HepG2 (cell line): ENCODE measurements at regions not wholly inside any gene's neighbourhood (a gene's known extent, or its start where the extent isn't known, plus 50 kb on each side); places are given as distances from the start of the nearest gene placed in this dataset.

Source experiments
- CEBPG ChIP-seq: IDR thresholded peaks from 2 replicates; pipeline ENCODE4 v1.6.1; 2016
- KLF16 ChIP-seq, 2 experiments: sonication (generic) in 1 of 2; formaldehyde crosslinking in 1 of 2; IDR thresholded peaks; 2 replicates each; pipeline versions ENCODE4 v1.6.1 to v1.8.0; 2016 to 2023; ENCODE audit warnings: missing genetic modification reagents in 2 of 2, missing compliant biosample characterization in 1 of 2
- KLF6 ChIP-seq: IDR thresholded peaks from 2 replicates; pipeline ENCODE4 v1.8.0; 2016; ENCODE audit warnings: missing biosample characterization, missing genetic modification reagents
- NR2F6 ChIP-seq, 2 experiments: IDR thresholded peaks; 2 replicates each; pipeline ENCODE4 v1.6.1; 2016; ENCODE audit warnings: antibody characterized with exemption in 1 of 2, mild to moderate bottlenecking in 1 of 2
- SAP130 ChIP-seq: IDR thresholded peaks from 2 replicates; pipeline ENCODE4 v1.6.1; 2016; ENCODE audit warnings: low read depth
- SOX13 ChIP-seq, 3 experiments: fragments of 450-650 bp in 1 of 3; sonication (generic) in 1 of 3; formaldehyde crosslinking in 1 of 3; IDR thresholded peaks in 2 of 3; conservative IDR thresholded peaks in 1 of 3; 2 replicates each; pipeline versions ENCODE4 v1.5.0 to v1.6.1; 2016 to 2020; ENCODE audit warnings: antibody characterized with exemption in 1 of 3, mild to moderate bottlenecking in 1 of 3, missing compliant biosample characterization in 1 of 3, missing genetic modification reagents in 1 of 3, moderate library complexity in 1 of 3
- ZNF12 ChIP-seq: sonication (generic); formaldehyde crosslinking; IDR thresholded peaks from 2 replicates; pipeline ENCODE4 v1.5.0; 2020; ENCODE audit warnings: missing genetic modification reagents
- ZNF430 ChIP-seq: sonication (generic); formaldehyde crosslinking; IDR thresholded peaks from 2 replicates; pipeline ENCODE4 v1.9.0; 2021; ENCODE audit warnings: mild to moderate bottlenecking, missing genetic modification reagents
- ZNF749 ChIP-seq: sonication (generic); formaldehyde crosslinking; IDR thresholded peaks from 2 replicates; pipeline ENCODE4 v1.8.0; 2022; ENCODE audit warnings: mild to moderate bottlenecking, missing genetic modification reagents, moderate library complexity, borderline replicate concordance
- TF ChIP-seq, protein P1 (sequence below): sonication (generic); formaldehyde crosslinking; IDR thresholded peaks from 2 replicates; pipeline ENCODE4 v1.4.0; 2020; ENCODE audit warnings: missing genetic modification reagents
- TF ChIP-seq, protein P2 (sequence below): sonication (generic); formaldehyde crosslinking; IDR thresholded peaks from 2 replicates; pipeline ENCODE4 v1.4.0; 2020; ENCODE audit warnings: missing genetic modification reagents
- TF ChIP-seq, protein P3 (sequence below): sonication (generic); formaldehyde crosslinking; conservative IDR thresholded peaks from 2 replicates; pipeline ENCODE4 v1.8.1; 2023; ENCODE audit warnings: missing genetic modification reagents
- TF ChIP-seq, protein P4 (sequence below): sonication (generic); formaldehyde crosslinking; IDR thresholded peaks from 2 replicates; pipeline ENCODE4 v1.4.0; 2020; ENCODE audit warnings: mild to moderate bottlenecking, missing genetic modification reagents, borderline replicate concordance

DNA sequence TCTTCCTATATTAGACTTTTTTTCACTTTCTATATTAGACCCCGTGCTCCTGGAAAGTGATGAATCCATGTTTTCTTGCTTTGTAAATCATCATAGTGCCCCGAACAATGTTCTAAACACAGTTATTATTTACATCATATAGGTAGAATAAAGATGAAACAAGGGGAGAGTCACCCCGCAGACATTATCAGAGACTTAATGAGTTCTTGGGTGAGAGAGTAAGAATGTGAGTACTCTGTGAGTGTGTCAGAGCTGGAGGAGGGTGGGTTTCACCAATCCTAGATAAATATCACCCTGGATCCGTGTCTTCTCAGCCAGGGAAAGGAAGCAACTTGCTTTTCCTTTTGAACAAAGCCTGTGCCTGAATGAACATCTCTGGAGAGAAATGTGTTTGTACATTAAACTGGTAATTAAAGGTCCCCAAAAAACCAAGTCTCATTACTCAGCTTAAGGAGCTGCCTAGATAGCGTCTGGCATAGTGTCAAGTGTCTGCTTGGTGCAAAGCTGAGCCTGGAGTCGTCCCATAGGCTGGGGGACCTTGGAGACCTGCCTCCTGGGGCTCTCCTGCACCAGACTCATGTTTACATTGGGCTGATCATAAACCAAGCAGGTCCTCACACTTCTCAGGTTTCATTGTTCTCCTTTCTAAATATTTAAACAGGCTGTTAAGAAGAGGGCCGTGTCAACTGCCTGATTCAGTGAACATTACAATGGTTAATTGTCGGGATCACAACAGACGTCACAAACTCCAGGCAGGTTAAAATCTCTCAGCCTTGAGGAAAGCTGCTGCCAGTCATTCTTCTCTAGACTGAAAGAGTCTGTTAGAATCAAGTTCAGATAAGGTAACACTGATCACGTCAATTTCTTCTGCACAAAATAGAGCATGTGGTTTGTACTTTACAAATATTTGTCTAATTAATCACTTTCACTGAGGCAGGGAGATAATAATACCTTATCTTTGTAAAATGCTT is 179.7 kb upstream of the MYLIP start (continued):
- TF ChIP-seq, protein P1, sequence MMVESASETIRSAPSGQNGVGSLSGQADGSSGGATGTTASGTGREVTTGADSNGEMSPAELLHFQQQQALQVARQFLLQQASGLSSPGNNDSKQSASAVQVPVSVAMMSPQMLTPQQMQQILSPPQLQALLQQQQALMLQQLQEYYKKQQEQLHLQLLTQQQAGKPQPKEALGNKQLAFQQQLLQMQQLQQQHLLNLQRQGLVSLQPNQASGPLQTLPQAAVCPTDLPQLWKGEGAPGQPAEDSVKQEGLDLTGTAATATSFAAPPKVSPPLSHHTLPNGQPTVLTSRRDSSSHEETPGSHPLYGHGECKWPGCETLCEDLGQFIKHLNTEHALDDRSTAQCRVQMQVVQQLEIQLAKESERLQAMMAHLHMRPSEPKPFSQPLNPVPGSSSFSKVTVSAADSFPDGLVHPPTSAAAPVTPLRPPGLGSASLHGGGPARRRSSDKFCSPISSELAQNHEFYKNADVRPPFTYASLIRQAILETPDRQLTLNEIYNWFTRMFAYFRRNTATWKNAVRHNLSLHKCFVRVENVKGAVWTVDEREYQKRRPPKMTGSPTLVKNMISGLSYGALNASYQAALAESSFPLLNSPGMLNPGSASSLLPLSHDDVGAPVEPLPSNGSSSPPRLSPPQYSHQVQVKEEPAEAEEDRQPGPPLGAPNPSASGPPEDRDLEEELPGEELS (CRISPR knock-in tag) = peak; percentile 77
- TF ChIP-seq KLF16 (CRISPR knock-in tag; IDR thresholded peaks at IDR 0.05) (0 out of 4 replicates have a peak, but pooled peaks of 1 of the 2 experiments have one; percentile 21), ZNF749 (CRISPR knock-in tag) (no peak), KLF6 (no peak), NR2F6 (IDR thresholded peaks at IDR 0.05) (peak; percentile 86), NR2F6 (CRISPR knock-in tag; IDR thresholded peaks at IDR 0.05) (no peak), CEBPG (CRISPR knock-in tag) (no peak), SOX13 (IDR thresholded peaks at IDR 0.05) (peak; percentile 91), SOX13 (CRISPR knock-in tag; conservative IDR thresholded peaks at IDR 0.05 in 1 of 2, IDR thresholded peaks at IDR 0.05 in 1 of 2) (peak in 1 of 2 experiments; percentile 99; a peak in 2 of 4 replicates), SAP130 (CRISPR knock-in tag) (no peak), ZNF12 (CRISPR knock-in tag) (no peak), ZNF430 (CRISPR knock-in tag) (no peak)
- TF ChIP-seq, protein P2, sequence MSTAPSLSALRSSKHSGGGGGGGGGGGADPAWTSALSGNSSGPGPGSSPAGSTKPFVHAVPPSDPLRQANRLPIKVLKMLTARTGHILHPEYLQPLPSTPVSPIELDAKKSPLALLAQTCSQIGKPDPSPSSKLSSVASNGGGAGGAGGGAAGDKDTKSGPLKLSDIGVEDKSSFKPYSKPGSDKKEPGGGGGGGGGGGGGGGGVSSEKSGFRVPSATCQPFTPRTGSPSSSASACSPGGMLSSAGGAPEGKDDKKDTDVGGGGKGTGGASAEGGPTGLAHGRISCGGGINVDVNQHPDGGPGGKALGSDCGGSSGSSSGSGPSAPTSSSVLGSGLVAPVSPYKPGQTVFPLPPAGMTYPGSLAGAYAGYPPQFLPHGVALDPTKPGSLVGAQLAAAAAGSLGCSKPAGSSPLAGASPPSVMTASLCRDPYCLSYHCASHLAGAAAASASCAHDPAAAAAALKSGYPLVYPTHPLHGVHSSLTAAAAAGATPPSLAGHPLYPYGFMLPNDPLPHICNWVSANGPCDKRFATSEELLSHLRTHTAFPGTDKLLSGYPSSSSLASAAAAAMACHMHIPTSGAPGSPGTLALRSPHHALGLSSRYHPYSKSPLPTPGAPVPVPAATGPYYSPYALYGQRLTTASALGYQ (CRISPR knock-in tag) = 0 out of 2 replicates have a peak, but pooled peaks have one; percentile 41
- TF ChIP-seq, protein P3, sequence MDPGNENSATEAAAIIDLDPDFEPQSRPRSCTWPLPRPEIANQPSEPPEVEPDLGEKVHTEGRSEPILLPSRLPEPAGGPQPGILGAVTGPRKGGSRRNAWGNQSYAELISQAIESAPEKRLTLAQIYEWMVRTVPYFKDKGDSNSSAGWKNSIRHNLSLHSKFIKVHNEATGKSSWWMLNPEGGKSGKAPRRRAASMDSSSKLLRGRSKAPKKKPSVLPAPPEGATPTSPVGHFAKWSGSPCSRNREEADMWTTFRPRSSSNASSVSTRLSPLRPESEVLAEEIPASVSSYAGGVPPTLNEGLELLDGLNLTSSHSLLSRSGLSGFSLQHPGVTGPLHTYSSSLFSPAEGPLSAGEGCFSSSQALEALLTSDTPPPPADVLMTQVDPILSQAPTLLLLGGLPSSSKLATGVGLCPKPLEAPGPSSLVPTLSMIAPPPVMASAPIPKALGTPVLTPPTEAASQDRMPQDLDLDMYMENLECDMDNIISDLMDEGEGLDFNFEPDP (CRISPR knock-in tag) = no peak
- TF ChIP-seq, protein P4, sequence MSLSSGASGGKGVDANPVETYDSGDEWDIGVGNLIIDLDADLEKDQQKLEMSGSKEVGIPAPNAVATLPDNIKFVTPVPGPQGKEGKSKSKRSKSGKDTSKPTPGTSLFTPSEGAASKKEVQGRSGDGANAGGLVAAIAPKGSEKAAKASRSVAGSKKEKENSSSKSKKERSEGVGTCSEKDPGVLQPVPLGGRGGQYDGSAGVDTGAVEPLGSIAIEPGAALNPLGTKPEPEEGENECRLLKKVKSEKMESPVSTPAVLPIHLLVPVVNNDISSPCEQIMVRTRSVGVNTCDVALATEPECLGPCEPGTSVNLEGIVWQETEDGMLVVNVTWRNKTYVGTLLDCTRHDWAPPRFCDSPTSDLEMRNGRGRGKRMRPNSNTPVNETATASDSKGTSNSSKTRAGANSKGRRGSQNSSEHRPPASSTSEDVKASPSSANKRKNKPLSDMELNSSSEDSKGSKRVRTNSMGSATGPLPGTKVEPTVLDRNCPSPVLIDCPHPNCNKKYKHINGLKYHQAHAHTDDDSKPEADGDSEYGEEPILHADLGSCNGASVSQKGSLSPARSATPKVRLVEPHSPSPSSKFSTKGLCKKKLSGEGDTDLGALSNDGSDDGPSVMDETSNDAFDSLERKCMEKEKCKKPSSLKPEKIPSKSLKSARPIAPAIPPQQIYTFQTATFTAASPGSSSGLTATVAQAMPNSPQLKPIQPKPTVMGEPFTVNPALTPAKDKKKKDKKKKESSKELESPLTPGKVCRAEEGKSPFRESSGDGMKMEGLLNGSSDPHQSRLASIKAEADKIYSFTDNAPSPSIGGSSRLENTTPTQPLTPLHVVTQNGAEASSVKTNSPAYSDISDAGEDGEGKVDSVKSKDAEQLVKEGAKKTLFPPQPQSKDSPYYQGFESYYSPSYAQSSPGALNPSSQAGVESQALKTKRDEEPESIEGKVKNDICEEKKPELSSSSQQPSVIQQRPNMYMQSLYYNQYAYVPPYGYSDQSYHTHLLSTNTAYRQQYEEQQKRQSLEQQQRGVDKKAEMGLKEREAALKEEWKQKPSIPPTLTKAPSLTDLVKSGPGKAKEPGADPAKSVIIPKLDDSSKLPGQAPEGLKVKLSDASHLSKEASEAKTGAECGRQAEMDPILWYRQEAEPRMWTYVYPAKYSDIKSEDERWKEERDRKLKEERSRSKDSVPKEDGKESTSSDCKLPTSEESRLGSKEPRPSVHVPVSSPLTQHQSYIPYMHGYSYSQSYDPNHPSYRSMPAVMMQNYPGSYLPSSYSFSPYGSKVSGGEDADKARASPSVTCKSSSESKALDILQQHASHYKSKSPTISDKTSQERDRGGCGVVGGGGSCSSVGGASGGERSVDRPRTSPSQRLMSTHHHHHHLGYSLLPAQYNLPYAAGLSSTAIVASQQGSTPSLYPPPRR = peak; percentile 71; the same call in 1 of the 2 replicates
